ENCODE measurements at regions not wholly inside any gene's neighbourhood (a gene's known extent, or its start where the extent isn't known, plus 50 kb on each side); places are given as distances from the start of the nearest gene placed in this dataset.

GRCh38 chr2:75844651-75845050 lies 133.9 kb upstream of the GCFC2 start:
- no peak for TF ChIP-seq POLR2A (IDR thresholded peaks at IDR 0.05; ENCODE audit: low read length)
- no peak for TF ChIP-seq GATA1 (IDR thresholded peaks at IDR 0.05; ENCODE audit: low read depth, low read length)

Data from erythroblast (primary cell).